ENCODE measurements at regions not wholly inside any gene's neighbourhood (a gene's known extent, or its start where the extent isn't known, plus 50 kb on each side); places are given as distances from the start of the nearest gene placed in this dataset.

DNA sequence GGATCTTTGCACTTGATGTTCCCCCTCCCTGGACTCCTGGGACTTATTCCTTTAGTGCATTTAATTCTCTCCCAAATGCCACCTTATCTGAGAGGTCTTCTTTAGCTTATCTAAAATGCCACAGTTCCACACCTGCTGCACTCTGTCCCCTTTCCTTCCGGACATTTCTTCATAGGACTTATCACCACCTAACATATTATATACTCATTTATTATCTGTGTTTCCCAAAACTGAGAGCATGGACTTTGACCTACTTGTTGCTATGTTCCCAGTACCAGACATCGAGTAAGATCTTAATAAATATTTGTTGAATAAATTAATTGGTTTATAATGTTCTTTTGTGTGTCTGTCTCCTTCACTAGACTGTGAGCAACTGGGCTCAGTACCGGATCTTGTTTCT is 585.3 kb downstream of the INSC start:
- DNase-seq (ENCODE audit: low spot score), result no peak

DNA sequence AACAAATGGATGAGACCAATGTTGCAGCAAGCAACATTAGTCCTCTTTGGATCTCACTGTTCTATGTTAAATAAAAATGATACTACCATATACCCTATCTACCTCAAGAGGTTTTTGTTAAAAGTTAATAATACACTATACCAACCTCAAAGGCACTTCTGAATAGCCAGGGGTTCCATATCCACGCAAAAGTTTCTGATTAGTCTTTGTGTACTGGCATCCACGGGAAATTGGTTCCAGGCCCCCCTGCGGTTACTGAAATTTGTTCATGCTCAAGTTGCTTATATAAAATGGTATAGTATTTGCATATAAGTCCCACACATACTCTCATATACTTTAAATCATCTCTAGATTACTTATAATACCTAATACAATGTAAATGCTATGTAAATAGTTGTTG is 585.7 kb downstream of the INSC start:
- DNase-seq (ENCODE audit: low spot score), result no peak

DNA sequence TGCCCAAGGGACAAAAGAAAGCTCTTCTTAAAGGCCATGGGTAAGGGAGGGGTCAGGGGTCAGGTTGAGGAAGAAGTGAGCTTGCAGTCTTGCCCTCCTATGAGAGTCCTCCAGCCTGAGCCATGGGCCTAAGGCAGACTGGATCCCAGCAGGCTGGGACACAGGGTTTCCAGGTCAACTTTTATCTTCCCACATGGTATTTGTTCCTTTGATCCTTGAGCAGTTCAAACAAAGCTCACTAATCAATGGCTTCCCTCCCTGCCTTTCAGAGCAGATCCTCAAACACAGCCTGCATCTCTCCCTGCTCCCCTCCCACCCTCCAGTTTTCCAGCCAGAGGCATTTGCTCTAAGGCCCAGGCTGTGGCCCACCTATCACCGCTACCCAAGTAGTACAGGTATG is 589.3 kb downstream of the INSC start:
- DNase-seq (ENCODE audit: low spot score), result no peak

DNA sequence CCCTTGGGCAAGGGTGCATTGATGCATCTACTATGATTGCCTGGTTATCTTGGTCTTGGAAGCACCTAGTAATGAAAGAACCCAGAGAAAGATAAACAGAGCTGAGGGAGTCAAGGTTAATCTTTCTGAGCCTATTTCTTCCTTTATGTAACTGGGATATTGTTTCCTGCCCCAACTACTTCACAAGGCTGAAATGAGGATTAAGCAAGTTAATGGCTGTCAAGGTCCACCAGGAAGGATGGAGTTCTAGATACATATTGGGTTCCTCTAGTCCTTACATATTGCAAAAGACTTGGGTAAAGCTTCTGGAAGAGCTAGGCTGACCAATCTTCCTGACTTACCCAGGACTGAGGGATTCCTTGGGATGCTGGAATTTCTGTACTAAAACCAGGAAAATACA is 589.8 kb downstream of the INSC start:
- DNase-seq (ENCODE audit: low spot score), result no peak

DNA sequence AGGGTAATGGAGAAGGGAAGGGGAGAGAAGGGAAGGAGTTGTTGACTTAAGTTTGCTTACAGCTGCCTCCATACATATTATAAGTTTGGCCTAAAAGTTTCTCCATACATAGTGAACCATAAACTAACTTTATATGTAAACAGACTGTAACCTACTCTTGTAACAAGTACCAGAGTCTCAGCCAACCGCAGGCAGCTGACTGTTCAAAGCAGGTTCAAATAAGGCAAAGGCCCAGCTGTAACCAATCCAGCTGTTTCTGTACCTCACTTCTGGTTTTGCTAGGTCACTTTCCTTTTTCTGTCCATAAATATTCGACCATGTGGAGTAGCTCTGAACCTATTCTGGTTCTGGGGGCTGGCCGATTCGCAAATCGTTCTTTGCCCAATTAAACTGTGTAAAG is 591.2 kb downstream of the INSC start:
- no peak for DNase-seq (ENCODE audit: low spot score)

DNA sequence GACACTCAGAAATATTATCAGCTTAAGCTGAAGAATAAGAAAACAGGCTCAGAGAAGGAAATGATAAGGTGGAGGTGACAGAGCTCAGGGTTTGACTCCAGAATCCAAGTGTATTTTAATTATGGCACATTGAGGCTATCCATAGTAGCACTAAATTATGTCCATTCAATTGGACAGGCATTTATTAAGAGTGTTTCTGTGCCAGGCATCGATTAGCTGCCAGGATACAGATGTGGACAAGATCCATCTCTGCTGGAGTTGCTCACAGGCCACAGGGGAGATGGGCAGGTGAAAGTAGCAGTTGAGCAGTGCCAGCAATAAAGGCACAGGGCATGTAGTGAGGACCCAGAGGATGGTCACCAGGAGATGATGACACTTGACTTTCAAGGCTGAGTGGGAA is 592.5 kb downstream of the INSC start:
- no peak for DNase-seq (ENCODE audit: low spot score)

DNA sequence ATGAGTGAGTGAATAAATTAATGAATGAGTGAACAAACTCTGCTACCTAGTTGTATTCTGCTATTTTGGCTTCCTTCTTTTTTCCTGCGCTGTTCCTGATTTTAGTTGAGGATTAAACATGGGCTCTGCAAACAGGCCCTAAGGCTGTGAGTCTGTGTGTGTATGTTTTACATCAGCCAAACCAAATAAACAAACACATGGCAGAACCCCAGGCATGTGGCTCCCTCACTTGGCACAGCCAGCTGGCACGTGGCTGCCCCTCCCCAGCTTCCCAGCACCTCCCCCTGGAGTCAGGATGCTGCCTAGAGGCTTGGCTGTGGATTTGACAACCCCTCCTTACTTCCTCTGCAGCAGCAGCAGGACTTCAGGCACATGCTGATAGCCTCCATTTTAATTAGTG is 593.2 kb downstream of the INSC start:
- peak; percentile 9 for DNase-seq (ENCODE audit: low spot score)

DNA sequence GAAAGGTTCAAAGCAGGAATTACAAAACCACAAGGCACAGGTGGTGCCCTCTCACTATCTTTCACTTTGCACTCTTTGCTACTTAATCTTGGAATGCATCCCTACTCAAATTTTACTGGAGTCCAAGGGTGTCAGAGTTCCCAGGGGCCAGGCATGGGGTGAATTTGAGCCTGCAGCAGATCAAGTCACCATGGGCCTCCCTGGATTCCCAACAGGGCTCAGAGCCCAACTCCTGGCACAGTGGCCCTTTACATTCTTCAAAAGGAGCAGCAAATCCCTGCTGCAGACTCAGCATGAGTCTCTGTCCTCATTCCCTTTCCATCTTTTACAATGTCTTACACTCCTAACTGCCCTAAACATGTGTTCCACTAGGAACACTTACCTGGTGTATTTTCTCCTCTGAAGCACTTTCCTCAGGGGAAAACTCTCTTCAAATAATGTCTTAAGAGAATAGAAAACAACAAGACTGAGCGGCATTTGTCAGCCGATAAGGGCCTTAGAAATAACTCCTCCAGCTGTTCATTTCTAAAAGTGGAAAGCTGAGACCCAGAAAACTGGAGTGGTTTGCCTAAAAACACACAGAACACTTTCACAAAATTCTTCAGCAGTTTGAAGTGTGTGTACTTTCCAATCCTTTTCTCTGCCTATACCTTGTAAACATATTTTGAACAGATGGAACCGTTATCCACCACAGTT is 596.0 kb downstream of the INSC start:
- no peak for DNase-seq (ENCODE audit: low spot score)

DNA sequence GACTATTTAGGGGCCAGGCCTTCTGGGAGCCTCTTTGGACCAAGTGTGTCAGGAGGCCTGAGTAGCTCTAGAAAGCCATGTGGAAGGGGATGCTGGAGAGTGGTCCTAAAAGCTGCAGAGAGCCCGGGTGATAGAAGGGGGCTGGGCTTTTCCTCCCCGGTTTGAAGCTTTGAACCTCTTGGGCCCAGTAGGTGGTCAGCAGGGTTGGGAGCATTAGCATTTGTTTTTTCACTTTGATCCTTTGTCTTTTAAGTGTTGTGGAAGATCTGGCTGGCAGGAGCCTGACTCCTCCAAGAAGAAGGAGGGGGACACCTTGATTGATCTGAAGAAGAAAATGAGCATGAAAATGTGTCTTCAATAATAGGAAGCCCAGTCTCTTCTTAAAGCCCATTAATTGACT is 596.6 kb downstream of the INSC start:
- DNase-seq (ENCODE audit: low spot score), result no peak

DNA sequence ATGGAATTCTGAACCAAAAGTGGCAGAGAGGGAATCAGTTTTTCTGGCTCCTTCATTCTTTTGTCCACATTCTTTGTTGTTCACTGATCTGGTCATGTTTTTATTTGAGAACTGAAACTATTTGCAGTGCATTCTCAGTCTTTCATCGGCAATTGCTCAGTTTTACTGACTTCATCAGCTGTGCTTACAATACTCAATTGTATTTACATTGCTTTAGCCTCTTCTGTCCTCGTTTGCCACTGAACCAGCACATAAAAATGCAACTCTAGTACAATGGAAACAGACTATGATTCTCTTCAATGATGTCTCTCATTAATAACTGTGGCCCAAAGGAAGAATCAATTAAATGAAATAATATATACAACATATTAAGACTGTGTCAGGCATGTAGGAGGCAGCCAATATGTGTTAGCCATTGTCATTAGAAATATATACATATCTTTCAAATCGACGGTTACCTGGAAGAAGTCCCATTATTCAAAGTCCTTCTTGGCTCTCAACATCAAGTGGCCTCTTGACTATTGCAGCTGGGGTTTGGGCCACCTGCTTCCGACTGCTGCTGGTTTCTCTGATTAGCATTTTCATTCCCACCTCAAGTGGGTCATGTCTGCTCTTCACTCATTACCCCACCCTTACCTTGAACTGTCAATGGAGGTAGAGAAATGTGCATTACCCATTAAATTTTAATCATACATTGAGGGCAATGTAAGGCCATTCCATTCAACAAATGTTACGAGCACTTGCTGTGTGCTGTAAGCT is 600.1 kb downstream of the INSC start:
- DNase-seq (ENCODE audit: low spot score), result no peak

DNA sequence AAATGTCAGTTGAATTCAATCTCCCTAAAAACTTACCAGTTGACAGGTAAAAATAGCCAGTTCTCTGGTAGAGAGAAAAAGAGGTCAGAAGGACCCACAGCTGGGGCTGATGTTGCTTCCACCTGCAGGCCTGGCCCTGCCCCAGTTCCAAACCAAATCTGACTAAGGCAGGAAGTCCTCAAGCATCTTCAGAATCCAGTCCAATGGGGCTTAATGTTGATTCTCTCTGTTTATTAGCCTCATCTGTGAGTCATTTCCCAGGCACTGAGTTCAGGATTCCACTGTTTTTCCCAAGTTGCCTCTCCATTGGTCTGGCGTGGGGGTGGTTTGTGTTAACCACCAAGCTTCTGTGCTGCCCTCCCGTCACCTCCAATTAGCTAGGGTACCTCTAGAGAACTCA is 601.8 kb downstream of the INSC start:
- DNase-seq (ENCODE audit: low spot score), result peak; percentile 56

DNA sequence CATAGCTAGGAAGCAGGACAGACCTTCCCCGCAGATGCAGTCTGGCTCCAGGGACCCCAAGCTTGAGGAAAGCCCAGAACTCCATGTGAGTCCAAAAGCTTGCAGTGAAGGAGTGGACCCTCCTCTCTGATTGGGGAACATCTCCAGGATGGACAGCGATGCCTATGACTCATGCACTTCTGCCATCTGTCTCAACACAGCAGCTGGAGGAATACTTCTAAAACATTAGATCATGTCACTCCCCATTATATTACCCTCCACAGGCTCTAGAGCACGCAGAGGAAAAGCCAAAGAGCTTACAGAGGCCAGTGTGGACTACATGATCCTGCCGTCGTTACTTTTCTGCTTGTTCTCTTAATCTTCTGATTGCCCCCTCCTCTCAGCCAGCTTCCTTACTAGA is 605.7 kb downstream of the INSC start:
- no peak for DNase-seq (ENCODE audit: low spot score)

DNA sequence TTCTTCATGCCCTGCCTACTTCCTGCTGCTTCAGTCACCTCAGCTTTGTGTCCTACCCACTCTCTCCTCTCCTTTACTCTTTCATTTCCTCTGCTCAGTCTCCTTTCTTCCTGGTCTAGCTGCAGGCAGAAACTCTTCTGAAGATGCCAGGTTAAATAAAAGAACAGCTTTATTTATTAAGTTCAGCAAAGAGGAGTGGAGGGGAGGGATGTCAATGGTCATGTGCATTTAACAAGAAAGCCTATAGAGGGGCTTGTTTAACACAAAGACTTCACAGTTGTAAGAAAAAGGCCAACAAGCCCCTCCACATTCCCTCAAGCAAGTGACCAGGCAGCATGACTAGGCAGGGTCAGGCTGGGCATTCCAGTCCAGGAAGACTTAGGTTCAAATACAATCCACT is 609.2 kb downstream of the INSC start:
- DNase-seq (ENCODE audit: low spot score), result no peak

DNA sequence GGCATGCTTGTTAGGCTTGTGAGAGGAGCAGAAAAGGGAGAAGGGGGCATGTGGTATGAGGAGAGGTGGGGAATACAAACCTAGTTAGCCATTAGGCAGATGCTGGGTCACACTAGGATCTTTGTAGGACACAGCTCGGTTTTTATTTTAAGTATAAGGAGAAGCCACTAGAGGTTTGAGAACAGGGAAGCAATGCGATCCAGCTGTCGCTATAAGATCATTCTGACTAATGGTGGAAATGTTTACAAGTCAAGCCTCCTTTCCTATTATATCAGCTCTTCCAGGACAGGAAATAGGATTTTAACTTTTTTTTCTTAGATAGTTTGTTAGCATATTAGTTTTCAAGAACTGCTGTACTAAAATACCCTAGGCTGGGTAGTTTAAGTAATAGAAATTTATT is 609.9 kb downstream of the INSC start:
- no peak for DNase-seq (ENCODE audit: low spot score)

DNA sequence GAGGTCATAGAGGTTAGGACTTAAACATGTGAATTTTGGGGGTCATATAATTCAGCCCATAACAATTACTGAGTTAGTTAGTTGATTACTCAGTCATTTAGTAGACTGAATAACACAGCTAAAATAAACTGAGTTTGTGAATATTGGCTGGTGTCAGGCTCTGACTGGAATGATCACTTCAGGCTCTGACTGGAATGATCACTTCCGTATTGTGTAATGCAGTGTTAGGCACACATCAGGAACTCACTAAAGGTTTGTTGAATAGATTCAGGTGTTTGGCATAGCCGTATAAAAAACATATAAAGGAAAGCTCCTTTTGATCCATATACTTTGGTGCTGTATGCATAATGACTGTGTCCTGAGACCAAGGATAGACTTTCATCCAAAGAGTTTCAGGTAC is 610.5 kb downstream of the INSC start:
- no peak for DNase-seq (ENCODE audit: low spot score)

DNA sequence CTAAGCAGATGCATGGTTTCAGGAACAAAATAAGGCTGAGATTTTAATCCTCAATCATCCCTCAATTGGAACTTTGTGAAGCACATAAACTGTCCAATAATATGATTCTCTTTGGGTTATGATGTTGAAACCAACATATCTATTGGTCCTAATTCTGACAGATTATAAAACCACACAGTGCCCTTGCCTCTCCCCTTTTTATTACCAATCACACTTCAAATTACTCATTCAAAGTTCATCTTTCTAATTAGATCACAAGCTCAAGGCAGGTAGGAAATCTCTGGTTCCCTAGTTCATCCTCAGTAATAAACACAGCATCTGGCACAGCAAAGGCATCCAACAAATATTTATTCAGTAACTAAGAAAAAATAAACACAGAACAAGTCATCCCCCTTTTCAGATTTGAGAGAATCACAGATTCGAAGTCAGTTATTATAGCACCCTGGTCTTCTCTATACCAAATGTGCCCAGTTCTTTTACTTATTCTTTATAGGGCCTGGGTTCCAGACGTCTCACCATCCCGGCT is 611.6 kb downstream of the INSC start:
- DNase-seq (ENCODE audit: low spot score), result no peak

DNA sequence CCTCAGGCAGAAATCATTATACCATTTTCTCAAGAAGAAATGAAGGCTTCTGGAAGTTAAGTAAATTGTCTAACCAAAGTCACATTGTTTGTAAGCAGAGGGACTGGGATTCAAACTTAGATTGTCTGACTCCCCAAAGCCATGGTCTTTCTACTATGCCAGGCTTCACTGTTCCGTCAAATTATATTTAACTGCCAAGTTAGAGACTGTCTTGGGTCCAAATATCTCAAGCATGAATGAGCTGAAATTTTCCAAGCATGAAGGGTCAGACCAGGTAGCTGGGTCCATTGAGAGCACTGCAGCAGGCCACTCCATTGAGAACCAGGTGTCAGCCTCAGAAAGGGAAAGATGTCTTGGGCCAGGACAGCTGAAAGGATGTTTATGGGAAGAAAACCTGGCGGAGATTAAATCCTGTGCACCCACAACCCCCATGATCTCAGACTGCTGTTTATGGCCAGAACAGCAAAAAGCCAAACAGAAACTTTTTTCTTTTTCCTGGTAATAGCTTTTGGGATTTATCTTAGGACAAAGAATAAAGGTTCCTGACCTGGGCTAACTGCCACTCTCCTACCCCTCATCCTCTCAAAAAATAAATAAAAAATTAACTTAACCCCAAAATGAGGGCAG is 612.3 kb downstream of the INSC start:
- peak; percentile 23 for DNase-seq (ENCODE audit: low spot score)

DNA sequence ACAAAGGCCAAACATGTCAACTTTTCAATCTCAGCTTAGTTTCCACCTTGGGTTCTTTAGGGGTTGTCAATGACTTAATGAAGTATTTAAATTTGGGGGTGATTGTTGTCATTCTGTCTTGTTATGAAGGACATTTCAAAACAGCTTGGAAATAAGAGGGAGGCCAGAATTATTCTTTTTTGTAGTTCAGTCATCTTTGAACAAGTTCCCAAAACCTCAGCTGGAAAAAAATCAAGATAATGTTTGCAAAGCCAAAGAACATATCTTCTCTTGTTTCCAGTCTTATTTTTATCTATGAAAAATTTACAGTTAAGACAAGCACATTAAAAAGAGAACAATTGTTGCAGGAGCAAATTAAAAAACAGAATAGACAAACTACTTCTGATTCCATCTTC is 612.8 kb downstream of the INSC start:
- DNase-seq (ENCODE audit: low spot score), result no peak

DNA sequence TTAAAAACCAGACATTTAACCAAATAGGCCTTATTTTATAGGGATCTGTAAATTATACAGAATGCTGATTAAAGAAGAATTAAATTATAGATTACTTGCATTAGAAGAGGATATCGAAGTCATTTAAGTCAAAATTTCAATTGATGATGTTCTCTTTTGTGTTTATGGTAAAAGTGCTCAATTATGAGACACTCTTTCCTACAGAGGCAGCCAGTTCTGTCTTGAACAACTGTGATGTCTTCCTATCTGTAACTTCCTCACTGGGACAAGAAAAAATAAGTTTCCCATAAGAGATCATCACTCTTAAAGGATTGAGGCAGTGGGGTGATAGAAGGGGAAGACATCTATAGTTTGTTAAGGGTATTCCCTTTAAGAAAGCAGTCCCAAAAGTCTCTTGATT is 613.5 kb downstream of the INSC start:
- no peak for DNase-seq (ENCODE audit: low spot score)

DNA sequence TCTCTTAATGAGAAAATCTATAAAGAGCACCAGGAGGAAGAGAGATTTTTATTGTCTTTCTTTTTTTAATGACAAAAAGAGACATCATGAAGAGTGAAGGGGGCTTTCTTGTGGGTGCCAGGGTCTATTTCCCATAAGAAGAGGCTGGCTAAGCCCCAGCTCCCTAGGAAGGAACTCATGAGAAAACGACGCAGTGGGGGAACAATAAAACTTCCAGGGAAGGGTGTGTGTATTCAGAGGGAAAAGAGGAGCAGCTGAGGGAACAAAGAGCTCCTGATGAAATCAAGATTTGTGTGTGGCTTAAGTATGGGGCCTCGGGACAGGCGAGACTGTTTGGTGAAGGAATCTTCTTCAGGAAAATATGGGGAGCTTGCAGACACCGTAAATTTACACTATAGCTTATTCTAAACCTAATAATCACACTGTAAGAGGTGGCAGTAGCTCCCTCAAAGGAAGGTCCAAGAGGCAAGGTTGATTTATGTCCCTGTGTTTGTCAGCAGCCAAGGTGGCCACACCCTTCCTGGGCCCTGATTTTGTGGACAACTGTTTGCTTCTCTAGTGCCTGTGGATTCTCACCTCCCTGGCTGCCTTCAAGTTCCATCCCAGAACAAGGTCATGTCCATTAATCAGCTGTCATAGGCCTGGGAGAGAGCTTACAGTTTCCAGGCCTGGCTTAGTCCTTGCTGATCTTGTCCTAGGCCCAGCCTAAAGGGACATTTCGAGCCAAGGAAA is 615.7 kb downstream of the INSC start:
- no peak for DNase-seq (ENCODE audit: low spot score)

DNA sequence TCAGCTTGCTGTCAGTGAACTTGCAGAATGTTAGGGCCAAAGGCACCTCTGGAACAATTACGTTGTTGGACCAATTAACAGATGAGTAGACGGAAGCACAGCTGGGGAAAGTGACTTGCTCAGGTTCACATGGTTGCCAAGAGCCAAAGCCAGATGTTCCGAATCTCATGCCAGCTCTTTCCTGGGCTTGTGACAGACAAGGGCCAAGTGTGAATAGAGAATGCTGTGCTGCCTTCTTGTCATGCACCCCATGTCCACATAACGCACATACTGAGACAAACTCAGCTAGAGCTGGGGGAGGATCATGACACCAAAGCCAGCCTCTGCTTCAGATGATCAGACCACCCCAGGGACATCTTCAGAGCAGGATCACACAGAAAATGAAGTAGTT is 616.3 kb downstream of the INSC start:
- DNase-seq (ENCODE audit: low spot score), result no peak

DNA sequence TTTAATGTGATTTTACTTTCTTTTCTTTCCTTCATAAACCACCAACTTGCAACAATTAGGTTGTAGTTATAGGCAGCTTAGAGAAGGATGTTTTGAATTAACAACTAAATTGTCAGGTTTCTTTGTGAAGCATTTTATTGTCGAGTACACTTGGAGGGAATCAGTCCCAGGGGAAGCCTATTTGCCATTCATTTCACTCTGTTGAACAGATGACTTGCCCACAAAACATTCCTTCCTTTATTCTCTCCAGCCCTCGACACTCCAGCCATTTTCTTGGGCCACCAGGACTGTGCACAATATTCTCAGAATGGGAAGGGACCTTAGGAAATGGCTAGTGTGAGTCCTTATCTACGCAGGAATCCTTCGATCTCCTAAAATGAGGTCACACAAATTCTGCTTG is 620.6 kb downstream of the SOX6 start:
- no peak for DNase-seq (ENCODE audit: low spot score)

DNA sequence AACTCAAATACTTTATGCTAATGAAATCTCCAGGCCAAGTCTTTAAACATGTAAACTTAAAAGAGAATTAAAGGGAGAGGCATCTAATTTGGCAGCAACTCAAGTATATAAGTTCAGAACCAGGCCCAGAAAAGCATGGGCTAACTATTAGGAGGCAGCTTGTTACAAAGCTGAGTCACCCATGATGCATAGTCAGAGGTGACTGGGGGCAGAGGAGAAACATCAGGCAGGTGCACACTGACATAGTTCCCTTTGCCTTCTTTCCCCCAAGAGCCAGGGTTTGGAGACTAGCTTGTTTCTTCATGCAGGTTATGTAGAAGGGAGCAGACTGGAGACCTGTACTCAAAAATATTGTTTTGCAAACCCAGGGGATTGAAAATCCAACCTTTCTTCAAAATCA is 619.0 kb downstream of the SOX6 start:
- peak; percentile 52 for DNase-seq (ENCODE audit: low spot score)

Data from kidney tubule cell (primary cell).